MM.1S (cell line): ENCODE measurements at regions not wholly inside any gene's neighbourhood (a gene's known extent, or its start where the extent isn't known, plus 50 kb on each side); places are given as distances from the start of the nearest gene placed in this dataset.

Source experiments
- DNase-seq: peaks from one replicate; pipeline ENCODE4 v3.0.0-alpha.2; 2015
- H2AFZ ChIP-seq: fragments of 300-600 bp; sonication (generic); 2 replicates; pipeline ENCODE4 v1.6.0; 2016; ENCODE audit warnings: antibody characterized with exemption, low read length
- H3F3A ChIP-seq: fragments of 300-600 bp; sonication (generic); 2 replicates; pipeline ENCODE4 v1.6.1; 2016; ENCODE audit warnings: mild to moderate bottlenecking, antibody characterized with exemption, low read length, moderate library complexity, mixed read lengths; ENCODE audit not compliant: insufficient read depth
- H3K27ac ChIP-seq: fragments of 300-600 bp; sonication (generic); 2 replicates; pipeline ENCODE4 v1.5.1; 2016; ENCODE audit warnings: mild to moderate bottlenecking, low read length
- H3K27me3 ChIP-seq: fragments of 300-600 bp; sonication (generic); replicated peaks from 2 replicates; pipeline ENCODE4 v1.6.0; 2016; ENCODE audit warnings: low read length; ENCODE audit not compliant: insufficient read depth
- H3K36me3 ChIP-seq: fragments of 300-600 bp; sonication (generic); replicated peaks from 2 replicates; pipeline ENCODE4 v1.6.1; 2016; ENCODE audit warnings: mild to moderate bottlenecking, low read length, mixed read lengths; ENCODE audit not compliant: insufficient read depth
- H3K4me1 ChIP-seq: fragments of 300-600 bp; sonication (generic); 2 replicates; pipeline ENCODE4 v1.6.1; 2016; ENCODE audit warnings: low read length, mixed read lengths
- H3K4me2 ChIP-seq: fragments of 300-600 bp; sonication (generic); 2 replicates; pipeline ENCODE4 v1.6.0; 2016; ENCODE audit warnings: low read depth, low read length
- H3K4me3 ChIP-seq: fragments of 300-600 bp; sonication (generic); 2 replicates; pipeline ENCODE4 v1.5.1; 2016; ENCODE audit warnings: low read length, mixed read lengths
- H3K79me2 ChIP-seq: fragments of 300-600 bp; sonication (generic); 2 replicates; pipeline ENCODE4 v1.6.1; 2016; ENCODE audit warnings: mixed run types, low read length, mixed read lengths
- H3K9ac ChIP-seq: fragments of 300-600 bp; sonication (generic); 2 replicates; pipeline ENCODE4 v1.6.1; 2016; ENCODE audit warnings: low read length, mixed read lengths
- H3K9me2 ChIP-seq: fragments of 300-600 bp; sonication (generic); replicated peaks from 2 replicates; pipeline ENCODE4 v1.6.1; 2016; ENCODE audit warnings: mild to moderate bottlenecking, low read length, mixed read lengths; ENCODE audit not compliant: insufficient read depth
- H3K9me3 ChIP-seq: fragments of 300-600 bp; sonication (generic); replicated peaks from 2 replicates; pipeline ENCODE4 v1.6.1; 2016; ENCODE audit warnings: mild to moderate bottlenecking, low read length, mixed read lengths; ENCODE audit not compliant: insufficient read depth
- H4K20me1 ChIP-seq: fragments of 300-600 bp; sonication (generic); 2 replicates; pipeline ENCODE4 v1.6.1; 2016; ENCODE audit warnings: mild to moderate bottlenecking, low read length, moderate library complexity, mixed read lengths; ENCODE audit not compliant: insufficient read depth
- EZH2 ChIP-seq: fragments of 300-600 bp; sonication (generic); optimal IDR thresholded peaks from 2 replicates; pipeline ENCODE3; 2017; ENCODE audit warnings: low read depth, mild to moderate bottlenecking, antibody characterized with exemption, low read length, mixed read lengths
- EZH2phosphoT487 ChIP-seq: fragments of 300-600 bp; sonication (generic); IDR thresholded peaks from 2 replicates; pipeline ENCODE4 v1.6.1; 2018; ENCODE audit warnings: antibody characterized with exemption, low read length
- TF ChIP-seq, protein P1 (sequence below): fragments of 300-600 bp; sonication (generic); IDR thresholded peaks from 2 replicates; pipeline ENCODE4 v1.5.1; 2016; ENCODE audit warnings: antibody characterized with exemption, low read length, mixed read lengths

DNA sequence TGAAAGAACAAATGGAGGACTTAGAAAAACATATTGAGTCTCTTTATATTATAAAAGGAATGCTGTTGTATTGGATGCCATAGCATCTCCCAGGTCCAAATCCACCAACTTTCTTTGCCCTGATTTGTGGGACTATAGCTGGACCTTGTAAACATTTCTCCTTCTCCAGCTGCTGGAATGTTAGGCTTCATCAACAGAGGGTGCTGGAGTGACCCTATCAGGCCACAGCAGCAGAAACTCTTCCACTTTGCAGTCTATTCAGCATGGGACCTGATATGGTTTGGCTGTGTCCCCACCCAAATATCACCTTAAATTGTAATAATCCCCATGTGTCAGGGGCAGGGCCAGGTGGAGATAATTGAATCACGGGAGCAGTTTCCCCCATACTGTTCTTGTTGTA lies 138.4 kb upstream of the ARL4C start:
- H3K4me2 ChIP-seq, result no peak overlapping the region
- H3K9me2 ChIP-seq, result no peaks in the 10 kb centered on the region
- no peaks in the 10 kb centered on the region for H4K20me1 ChIP-seq
- H3K4me1 ChIP-seq, result no peaks in the 10 kb centered on the region
- H3K36me3 ChIP-seq, result no peaks in the 10 kb centered on the region
- H3K79me2 ChIP-seq, result no peaks in the 10 kb centered on the region
- no peaks in the 10 kb centered on the region for H3K9me3 ChIP-seq
- TF ChIP-seq EZH2 (no peak), EZH2phosphoT487 (no peak)
- TF ChIP-seq, protein P1, sequence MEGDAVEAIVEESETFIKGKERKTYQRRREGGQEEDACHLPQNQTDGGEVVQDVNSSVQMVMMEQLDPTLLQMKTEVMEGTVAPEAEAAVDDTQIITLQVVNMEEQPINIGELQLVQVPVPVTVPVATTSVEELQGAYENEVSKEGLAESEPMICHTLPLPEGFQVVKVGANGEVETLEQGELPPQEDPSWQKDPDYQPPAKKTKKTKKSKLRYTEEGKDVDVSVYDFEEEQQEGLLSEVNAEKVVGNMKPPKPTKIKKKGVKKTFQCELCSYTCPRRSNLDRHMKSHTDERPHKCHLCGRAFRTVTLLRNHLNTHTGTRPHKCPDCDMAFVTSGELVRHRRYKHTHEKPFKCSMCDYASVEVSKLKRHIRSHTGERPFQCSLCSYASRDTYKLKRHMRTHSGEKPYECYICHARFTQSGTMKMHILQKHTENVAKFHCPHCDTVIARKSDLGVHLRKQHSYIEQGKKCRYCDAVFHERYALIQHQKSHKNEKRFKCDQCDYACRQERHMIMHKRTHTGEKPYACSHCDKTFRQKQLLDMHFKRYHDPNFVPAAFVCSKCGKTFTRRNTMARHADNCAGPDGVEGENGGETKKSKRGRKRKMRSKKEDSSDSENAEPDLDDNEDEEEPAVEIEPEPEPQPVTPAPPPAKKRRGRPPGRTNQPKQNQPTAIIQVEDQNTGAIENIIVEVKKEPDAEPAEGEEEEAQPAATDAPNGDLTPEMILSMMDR, result no peak
- H3K4me3 ChIP-seq, result no peak overlapping the region
- H3K27me3 ChIP-seq, result no peaks in the 10 kb centered on the region
- no peak overlapping the region for H3K27ac ChIP-seq
- H3K9ac ChIP-seq, result no peak overlapping the region
- no peaks in the 10 kb centered on the region for H3F3A ChIP-seq
- no peak for DNase-seq
- no peak overlapping the region for H2AFZ ChIP-seq

DNA sequence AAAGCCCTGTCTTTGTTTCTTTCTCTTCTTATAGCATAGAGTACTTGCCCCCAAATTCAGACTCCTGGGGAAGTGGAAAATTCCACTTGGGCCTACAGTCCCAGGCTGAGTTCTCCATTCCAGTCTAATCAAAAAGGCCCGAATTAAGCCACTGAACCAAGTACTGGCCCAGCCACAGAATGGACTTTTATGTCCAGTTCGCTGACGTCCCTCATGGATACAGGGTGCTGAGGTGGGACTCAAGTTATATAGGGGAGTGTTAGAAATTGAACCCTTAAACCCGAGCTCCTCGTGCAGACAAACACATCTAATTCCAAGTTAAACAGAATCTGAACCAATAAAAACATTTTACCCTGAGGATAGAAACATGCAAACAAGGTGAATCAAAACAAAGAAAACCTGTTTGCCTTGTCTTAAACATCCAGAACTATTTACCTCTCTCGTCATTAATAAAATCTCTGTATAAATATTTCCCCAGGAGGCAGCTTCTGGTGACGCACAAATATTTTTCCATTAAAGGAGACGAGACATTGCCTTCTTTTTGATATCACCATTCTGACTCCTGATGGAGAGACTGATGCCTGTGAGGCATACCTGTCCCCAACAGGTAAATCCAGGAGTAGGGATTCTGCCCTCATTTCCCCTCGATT lies 136.8 kb upstream of the ARL4C start:
- Histone ChIP-seq H3K4me1 (no peaks in the 10 kb centered on the region), H3K9me2 (no peaks in the 10 kb centered on the region), H3K27ac (no peak overlapping the region), H3K9me3 (no peaks in the 10 kb centered on the region), H3K27me3 (no peaks in the 10 kb centered on the region), H3K79me2 (no peaks in the 10 kb centered on the region), H3F3A (no peaks in the 10 kb centered on the region), H3K36me3 (no peaks in the 10 kb centered on the region), H3K9ac (no peak overlapping the region), H4K20me1 (no peaks in the 10 kb centered on the region), H3K4me3 (no peak overlapping the region), H3K4me2 (no peak overlapping the region), H2AFZ (no peak overlapping the region)
- TF ChIP-seq, protein P1, result no peak
- no peak for TF ChIP-seq EZH2phosphoT487
- TF ChIP-seq EZH2, result no peak
- no peak for DNase-seq

DNA sequence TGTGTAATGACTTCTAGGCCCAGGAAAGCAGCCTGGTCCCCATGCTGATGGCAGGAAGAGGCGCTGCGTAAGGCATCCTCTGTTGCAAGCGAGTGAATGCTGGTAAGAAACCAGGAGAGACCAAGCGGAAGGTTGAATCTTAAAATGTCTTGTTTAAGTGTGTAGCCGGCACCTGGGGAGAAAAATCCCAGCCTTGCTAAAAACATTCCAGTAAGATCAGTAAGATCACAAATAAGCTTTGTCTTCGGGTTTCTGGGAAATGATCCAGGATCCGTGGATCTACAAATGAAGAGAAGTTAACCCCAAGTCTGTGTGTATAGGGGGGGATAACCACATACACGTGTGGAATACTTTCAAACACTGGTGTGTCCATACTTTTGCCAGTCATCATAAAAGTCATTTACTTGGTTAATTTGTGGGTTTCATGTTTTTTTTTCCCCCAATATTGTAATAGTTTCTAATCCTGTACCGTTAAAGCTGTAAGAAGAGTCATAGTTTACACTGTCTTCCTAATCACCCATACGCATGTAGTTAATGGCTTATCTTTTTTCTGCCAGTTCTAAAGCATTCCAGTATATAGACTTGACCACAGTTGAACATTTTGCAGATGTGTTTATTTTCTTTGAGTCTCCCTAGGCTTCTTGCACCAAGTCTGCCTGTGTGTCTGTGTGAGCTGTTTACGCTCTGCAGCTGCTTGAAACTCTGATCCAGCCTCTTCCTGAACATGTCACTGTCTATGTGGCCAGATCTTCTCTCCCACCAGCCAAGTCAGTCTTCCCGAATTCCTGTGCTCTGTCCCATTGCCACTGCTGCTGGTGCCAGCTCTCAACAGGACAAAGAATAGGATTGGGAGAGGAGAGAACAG lies 135.9 kb upstream of the ARL4C start:
- Histone ChIP-seq H3K9me3 (no peaks in the 10 kb centered on the region), H3K27ac (no peak overlapping the region), H3K4me1 (no peaks in the 10 kb centered on the region), H3K79me2 (no peaks in the 10 kb centered on the region), H3K4me3 (no peak overlapping the region), H3F3A (no peaks in the 10 kb centered on the region), H4K20me1 (no peaks in the 10 kb centered on the region), H2AFZ (no peak overlapping the region), H3K9me2 (no peaks in the 10 kb centered on the region), H3K36me3 (no peaks in the 10 kb centered on the region), H3K4me2 (no peak overlapping the region), H3K27me3 (no peaks in the 10 kb centered on the region), H3K9ac (no peak overlapping the region)
- TF ChIP-seq EZH2 (no peak), EZH2phosphoT487 (no peak)
- TF ChIP-seq, protein P1, result no peak
- no peak for DNase-seq
